ENCODE measurements at regions not wholly inside any gene's neighbourhood (a gene's known extent, or its start where the extent isn't known, plus 50 kb on each side); places are given as distances from the start of the nearest gene placed in this dataset.

DNA sequence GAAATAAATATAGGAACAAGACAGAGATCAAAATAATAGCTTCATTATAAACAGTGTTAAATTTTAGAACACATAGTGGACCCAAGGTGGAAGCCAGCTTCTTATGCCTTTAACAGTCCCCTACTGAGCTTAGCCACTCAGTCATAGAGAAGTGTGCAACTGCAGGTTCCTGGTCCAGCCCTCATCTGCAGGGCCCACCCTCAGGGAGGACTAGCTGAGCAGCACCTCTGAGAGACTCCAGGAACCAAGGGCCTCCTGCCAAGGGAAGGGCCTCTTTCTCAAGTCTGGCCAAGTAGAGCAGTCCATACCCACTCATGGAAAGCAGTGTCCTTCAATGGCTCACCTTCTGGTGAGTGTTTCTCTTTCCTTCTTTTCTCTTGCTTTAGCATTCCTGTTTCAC, 173.7 kb upstream of the PRPS1L1 start:
- intact Hi-C loops (cut with DNase I; ENCODE audit: low total_unique reads), result no loop called here
- no peaks in the 10 kb centered on the region for H3K4me1 ChIP-seq
- TF ChIP-seq, protein P1, sequence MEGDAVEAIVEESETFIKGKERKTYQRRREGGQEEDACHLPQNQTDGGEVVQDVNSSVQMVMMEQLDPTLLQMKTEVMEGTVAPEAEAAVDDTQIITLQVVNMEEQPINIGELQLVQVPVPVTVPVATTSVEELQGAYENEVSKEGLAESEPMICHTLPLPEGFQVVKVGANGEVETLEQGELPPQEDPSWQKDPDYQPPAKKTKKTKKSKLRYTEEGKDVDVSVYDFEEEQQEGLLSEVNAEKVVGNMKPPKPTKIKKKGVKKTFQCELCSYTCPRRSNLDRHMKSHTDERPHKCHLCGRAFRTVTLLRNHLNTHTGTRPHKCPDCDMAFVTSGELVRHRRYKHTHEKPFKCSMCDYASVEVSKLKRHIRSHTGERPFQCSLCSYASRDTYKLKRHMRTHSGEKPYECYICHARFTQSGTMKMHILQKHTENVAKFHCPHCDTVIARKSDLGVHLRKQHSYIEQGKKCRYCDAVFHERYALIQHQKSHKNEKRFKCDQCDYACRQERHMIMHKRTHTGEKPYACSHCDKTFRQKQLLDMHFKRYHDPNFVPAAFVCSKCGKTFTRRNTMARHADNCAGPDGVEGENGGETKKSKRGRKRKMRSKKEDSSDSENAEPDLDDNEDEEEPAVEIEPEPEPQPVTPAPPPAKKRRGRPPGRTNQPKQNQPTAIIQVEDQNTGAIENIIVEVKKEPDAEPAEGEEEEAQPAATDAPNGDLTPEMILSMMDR (IDR thresholded peaks at IDR 0.05), result no peak
- no peak for TF ChIP-seq POLR2A (IDR thresholded peaks at IDR 0.05)
- DNase-seq, result peak; percentile 31 to 55
- no peaks in the 10 kb centered on the region for H3K36me3 ChIP-seq
- H3K27ac ChIP-seq, result peak overlapping the region; percentile 56 to 64
- no peak overlapping the region for H3K4me3 ChIP-seq
- no peaks in the 10 kb centered on the region for H3K9me3 ChIP-seq
- H3K27me3 ChIP-seq, result no peaks in the 10 kb centered on the region

DNA sequence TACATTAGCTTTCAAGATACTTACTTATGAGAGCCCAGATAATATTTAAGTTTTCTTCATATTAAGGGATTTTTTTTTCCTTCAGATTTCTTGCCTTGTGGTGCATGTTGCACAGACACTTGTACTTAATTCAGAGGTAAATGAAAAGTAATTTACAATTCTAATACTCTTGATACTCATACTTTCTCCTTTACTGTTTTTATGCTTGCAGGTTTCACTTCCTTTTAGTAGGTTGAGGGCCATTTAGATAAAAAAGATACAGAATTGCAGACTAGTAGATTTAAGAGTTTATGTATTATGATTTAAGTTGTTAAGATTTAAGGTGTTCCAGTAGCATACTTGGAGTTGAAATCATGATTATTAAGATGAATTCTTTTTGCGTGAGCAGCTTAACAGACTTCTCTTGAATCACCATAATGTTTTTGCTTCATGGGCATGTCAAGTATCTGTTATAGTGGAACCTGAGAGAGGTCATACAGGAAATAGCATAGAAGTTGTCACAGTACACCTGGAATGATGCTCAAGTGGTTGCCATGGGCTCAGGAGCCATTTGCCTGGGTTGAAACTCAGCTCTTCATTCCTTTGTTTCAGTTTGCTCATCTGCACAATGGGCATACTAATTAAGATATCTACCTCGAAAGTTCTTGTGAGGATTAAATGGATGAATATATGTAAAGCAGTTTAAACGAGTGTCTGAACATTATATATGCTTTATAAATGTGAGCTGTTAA, 174.8 kb upstream of the PRPS1L1 start:
- Histone ChIP-seq H3K4me3 (no peak overlapping the region), H3K27me3 (no peaks in the 10 kb centered on the region), H3K36me3 (no peaks in the 10 kb centered on the region), H3K27ac (peak overlapping the region; percentile 56 to 64), H3K9me3 (no peaks in the 10 kb centered on the region), H3K4me1 (no peaks in the 10 kb centered on the region)
- intact Hi-C loops (cut with DNase I; ENCODE audit: low total_unique reads), result no loop called here
- TF ChIP-seq, protein P1 (IDR thresholded peaks at IDR 0.05), result no peak
- no peak for TF ChIP-seq POLR2A (IDR thresholded peaks at IDR 0.05)
- DNase-seq, result no peak

DNA sequence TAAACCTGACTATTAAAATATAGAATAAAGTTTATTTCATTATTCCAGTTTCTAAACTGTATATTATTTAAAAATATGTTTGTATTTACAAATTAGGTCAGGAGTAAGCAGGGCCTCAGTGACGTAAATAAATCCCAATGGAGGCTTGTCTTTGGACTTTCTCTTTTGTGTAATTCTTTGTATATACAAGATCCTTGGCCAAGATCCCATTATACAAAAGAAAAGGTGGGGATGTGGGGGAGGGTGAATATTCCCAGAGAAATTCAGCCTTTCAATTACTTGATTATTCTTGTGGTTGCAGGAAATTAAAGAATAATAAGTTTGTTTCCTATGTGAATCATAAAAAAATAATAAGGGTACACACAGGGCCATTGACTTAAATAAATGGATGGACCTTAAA, 178.7 kb upstream of the PRPS1L1 start:
- Histone ChIP-seq H3K4me1 (no peaks in the 10 kb centered on the region), H3K4me3 (no peak overlapping the region), H3K27me3 (no peaks in the 10 kb centered on the region), H3K9me3 (no peaks in the 10 kb centered on the region), H3K36me3 (no peaks in the 10 kb centered on the region), H3K27ac (no peak overlapping the region)
- DNase-seq, result no peak
- TF ChIP-seq, protein P1 (IDR thresholded peaks at IDR 0.05), result no peak
- no peak for TF ChIP-seq POLR2A (IDR thresholded peaks at IDR 0.05)
- intact Hi-C loops (cut with DNase I; ENCODE audit: low total_unique reads), result no loop called here

GRCh38 chr7:18208921-18209320, 181.3 kb upstream of the PRPS1L1 start:
- Histone ChIP-seq H3K9me3 (no peaks in the 10 kb centered on the region), H3K27ac (no peak overlapping the region), H3K27me3 (no peaks in the 10 kb centered on the region), H3K4me1 (no peaks in the 10 kb centered on the region), H3K4me3 (no peak overlapping the region), H3K36me3 (no peaks in the 10 kb centered on the region)
- no peak for TF ChIP-seq POLR2A (IDR thresholded peaks at IDR 0.05)
- TF ChIP-seq, protein P1 (IDR thresholded peaks at IDR 0.05), result no peak
- DNase-seq, result no peak
- intact Hi-C loops (cut with DNase I; ENCODE audit: low total_unique reads), result no loop called here

- TF ChIP-seq, protein P1 (IDR thresholded peaks at IDR 0.05), result no peak
- TF ChIP-seq POLR2A (IDR thresholded peaks at IDR 0.05), result no peak
- Histone ChIP-seq H3K4me3 (no peak overlapping the region), H3K36me3 (no peaks in the 10 kb centered on the region), H3K27ac (peak overlapping the region in 1 of 2 donors; percentile 66), H3K27me3 (no peaks in the 10 kb centered on the region), H3K4me1 (no peaks in the 10 kb centered on the region), H3K9me3 (no peaks in the 10 kb centered on the region)
- DNase-seq, result no peak
- intact Hi-C loops (cut with DNase I; ENCODE audit: low total_unique reads), result no loop called here
Observed at GRCh38 chr7:18210377-18210776, 182.7 kb upstream of the PRPS1L1 start.
